ENCODE measurements at regions not wholly inside any gene's neighbourhood (a gene's known extent, or its start where the extent isn't known, plus 50 kb on each side); places are given as distances from the start of the nearest gene placed in this dataset.

DNA sequence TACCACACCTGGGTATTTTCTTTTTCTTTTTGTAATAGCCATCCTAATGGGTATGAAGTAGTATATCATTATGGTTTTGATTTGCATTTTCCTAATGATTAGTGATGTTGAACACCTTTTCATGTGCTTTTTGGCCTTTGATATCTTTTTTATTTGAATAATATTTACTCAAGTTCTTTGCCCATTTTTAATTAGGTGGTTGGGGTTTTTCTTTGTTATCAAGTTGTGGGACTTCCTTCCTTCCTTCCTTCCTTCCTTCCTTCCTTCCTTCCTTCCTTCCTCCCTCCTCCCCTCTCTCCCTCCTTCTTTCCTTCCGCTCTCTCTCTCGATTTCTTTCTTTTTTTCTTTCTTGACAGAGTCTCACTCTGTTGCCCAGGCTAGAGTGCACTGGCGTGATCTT, 75.0 kb upstream of the PDGFD start:
- no peaks in the 10 kb centered on the region for H3K4me1 ChIP-seq (ENCODE audit: control insufficient read depth, insufficient read depth, low read length)
- no peaks in the 10 kb centered on the region for H3K27me3 ChIP-seq (ENCODE audit: control insufficient read depth, insufficient read depth, low read length)
- H3K27ac ChIP-seq (ENCODE audit: low read length) = no peak overlapping the region
- H3K4me3 ChIP-seq (ENCODE audit: low read length) = no peak overlapping the region
- no peaks in the 10 kb centered on the region for H3K36me3 ChIP-seq (ENCODE audit: control insufficient read depth, insufficient read depth, low read length)
- DNase-seq = no peak
- WGBS (ENCODE audit: insufficient coverage, low lambda C conversion rate) = 100% methylated on average over 1 of the region's 3 CpGs
- no peaks in the 10 kb centered on the region for H3K9me3 ChIP-seq (ENCODE audit: control insufficient read depth, low read depth, low read length)

GRCh38 chr11:104225047-104225446, 61.1 kb upstream of the PDGFD start:
- no peak for DNase-seq
- Histone ChIP-seq H3K36me3 (ENCODE audit: control insufficient read depth, insufficient read depth, low read length) (no peaks in the 10 kb centered on the region), H3K9me3 (ENCODE audit: control insufficient read depth, low read depth, low read length) (no peaks in the 10 kb centered on the region), H3K4me3 (ENCODE audit: low read length) (no peak overlapping the region), H3K27ac (ENCODE audit: low read length) (no peak overlapping the region), H3K27me3 (ENCODE audit: control insufficient read depth, insufficient read depth, low read length) (no peaks in the 10 kb centered on the region), H3K4me1 (ENCODE audit: control insufficient read depth, insufficient read depth, low read length) (no peaks in the 10 kb centered on the region)
- 100% methylated on average over 1 of the region's 2 CpGs for WGBS (ENCODE audit: insufficient coverage, low lambda C conversion rate)

- no peaks in the 10 kb centered on the region for H3K9me3 ChIP-seq (ENCODE audit: control insufficient read depth, low read depth, low read length)
- H3K27me3 ChIP-seq (ENCODE audit: control insufficient read depth, insufficient read depth, low read length) = no peaks in the 10 kb centered on the region
- WGBS (ENCODE audit: insufficient coverage, low lambda C conversion rate) = no CpG with 5 or more reads among the region's 4 CpGs
- no peak overlapping the region for H3K4me3 ChIP-seq (ENCODE audit: low read length)
- H3K27ac ChIP-seq (ENCODE audit: low read length) = no peak overlapping the region
- no peak for DNase-seq
- H3K36me3 ChIP-seq (ENCODE audit: control insufficient read depth, insufficient read depth, low read length) = no peaks in the 10 kb centered on the region
- H3K4me1 ChIP-seq (ENCODE audit: control insufficient read depth, insufficient read depth, low read length) = no peaks in the 10 kb centered on the region
Measured at GRCh38 chr11:104222464-104222863, 58.5 kb upstream of the PDGFD start.

- no peak for DNase-seq
- no peak overlapping the region for H3K4me3 ChIP-seq (ENCODE audit: low read length)
- no peaks in the 10 kb centered on the region for H3K4me1 ChIP-seq (ENCODE audit: control insufficient read depth, insufficient read depth, low read length)
- no peaks in the 10 kb centered on the region for H3K36me3 ChIP-seq (ENCODE audit: control insufficient read depth, insufficient read depth, low read length)
- no peak overlapping the region for H3K27ac ChIP-seq (ENCODE audit: low read length)
- no peaks in the 10 kb centered on the region for H3K9me3 ChIP-seq (ENCODE audit: control insufficient read depth, low read depth, low read length)
- no peaks in the 10 kb centered on the region for H3K27me3 ChIP-seq (ENCODE audit: control insufficient read depth, insufficient read depth, low read length)
Measured at GRCh38 chr11:104221455-104221854, 57.5 kb upstream of the PDGFD start.

DNA sequence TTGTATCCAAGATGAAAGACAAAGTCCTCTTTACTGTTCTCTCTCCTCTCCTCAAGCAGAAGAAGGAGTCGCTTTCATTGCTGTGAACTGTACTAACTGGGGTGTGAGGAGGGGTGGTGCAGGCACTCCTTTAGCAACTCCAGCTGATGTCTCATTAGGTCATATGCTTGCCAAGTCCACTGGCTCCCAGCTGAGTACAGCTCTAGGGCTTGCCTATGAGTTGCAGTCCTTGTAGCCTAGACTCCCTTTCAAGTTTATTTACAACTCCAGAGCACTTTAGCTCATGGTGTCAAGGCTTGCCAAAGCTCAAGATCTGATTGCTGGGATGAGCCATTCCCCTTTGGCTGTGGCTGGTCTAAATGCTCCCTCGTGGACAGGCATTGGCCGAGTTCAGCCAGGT, 55.1 kb upstream of the PDGFD start:
- H3K4me3 ChIP-seq (ENCODE audit: low read length) = no peak overlapping the region
- H3K9me3 ChIP-seq (ENCODE audit: control insufficient read depth, low read depth, low read length) = no peaks in the 10 kb centered on the region
- no peak for DNase-seq
- H3K36me3 ChIP-seq (ENCODE audit: control insufficient read depth, insufficient read depth, low read length) = no peaks in the 10 kb centered on the region
- no CpG with 5 or more reads among the region's 3 CpGs for WGBS (ENCODE audit: insufficient coverage, low lambda C conversion rate)
- no peaks in the 10 kb centered on the region for H3K4me1 ChIP-seq (ENCODE audit: control insufficient read depth, insufficient read depth, low read length)
- no peak overlapping the region for H3K27ac ChIP-seq (ENCODE audit: low read length)
- H3K27me3 ChIP-seq (ENCODE audit: control insufficient read depth, insufficient read depth, low read length) = no peaks in the 10 kb centered on the region

DNA sequence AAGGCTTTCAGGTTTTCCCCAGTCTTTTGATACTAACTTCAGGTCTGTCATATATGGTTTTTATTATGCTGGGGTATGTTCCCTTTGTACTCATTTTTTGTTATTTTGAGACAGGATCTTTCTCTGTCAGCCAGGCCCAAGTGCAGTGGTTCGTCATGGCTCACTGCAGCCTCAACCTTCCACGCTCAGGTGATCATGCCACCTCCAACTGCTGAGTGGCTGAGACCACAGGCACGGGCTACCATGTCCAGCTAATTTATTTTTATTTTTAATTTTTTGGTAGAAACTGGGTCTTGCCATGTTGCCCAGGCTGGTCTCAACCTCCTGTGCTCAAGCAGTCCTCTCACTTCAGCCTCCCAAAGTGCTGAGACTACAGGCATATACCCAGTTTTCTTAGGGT, 50.6 kb upstream of the PDGFD start:
- DNase-seq = no peak
- H3K27me3 ChIP-seq (ENCODE audit: control insufficient read depth, insufficient read depth, low read length) = no peaks in the 10 kb centered on the region
- H3K4me3 ChIP-seq (ENCODE audit: low read length) = no peak overlapping the region
- H3K27ac ChIP-seq (ENCODE audit: low read length) = no peak overlapping the region
- no peaks in the 10 kb centered on the region for H3K4me1 ChIP-seq (ENCODE audit: control insufficient read depth, insufficient read depth, low read length)
- no CpG with 5 or more reads among the region's 3 CpGs for WGBS (ENCODE audit: insufficient coverage, low lambda C conversion rate)
- no peaks in the 10 kb centered on the region for H3K36me3 ChIP-seq (ENCODE audit: control insufficient read depth, insufficient read depth, low read length)
- H3K9me3 ChIP-seq (ENCODE audit: control insufficient read depth, low read depth, low read length) = no peaks in the 10 kb centered on the region
